HCT116 (cell line): ENCODE measurements at regions not wholly inside any gene's neighbourhood (a gene's known extent, or its start where the extent isn't known, plus 50 kb on each side); places are given as distances from the start of the nearest gene placed in this dataset.

ENCODE experiments used
- ATF3 ChIP-seq: IDR thresholded peaks from 2 replicates; pipeline ENCODE4 v1.6.1; 2012
- EGR1 ChIP-seq: IDR thresholded peaks from 2 replicates; pipeline ENCODE4 v1.6.1; 2012; ENCODE audit warnings: low read depth
- EZH2 ChIP-seq: fragments of 200-600 bp; sonication (generic); IDR thresholded peaks from 2 replicates; pipeline ENCODE4 v1.6.1; 2017; ENCODE audit warnings: antibody characterized with exemption, mixed run types
- EZH2phosphoT487 ChIP-seq: fragments of 200-600 bp; IDR thresholded peaks from 2 replicates; pipeline ENCODE4 v1.6.1; 2018; ENCODE audit warnings: antibody characterized with exemption, borderline replicate concordance
- POLR2A ChIP-seq: IDR thresholded peaks from 2 replicates; pipeline ENCODE4 v1.7.0; 2011; ENCODE audit warnings: borderline replicate concordance; ENCODE audit not compliant: insufficient read depth, insufficient read length; ENCODE audit errors: extremely low read depth
- POLR2AphosphoS5 ChIP-seq: IDR thresholded peaks from 2 replicates; pipeline ENCODE4 v1.6.1; 2011; ENCODE audit warnings: mild to moderate bottlenecking, low read depth, low read length, moderate library complexity
- RAD21 ChIP-seq: IDR thresholded peaks from 2 replicates; pipeline ENCODE4 v1.6.1; 2012; ENCODE audit warnings: low read depth, mild to moderate bottlenecking
- SP1 ChIP-seq: IDR thresholded peaks from 2 replicates; pipeline ENCODE4 v1.6.1; 2012; ENCODE audit warnings: low read depth
- YY1 ChIP-seq: IDR thresholded peaks from 2 replicates; pipeline ENCODE4 v1.6.1; 2011; ENCODE audit warnings: low read length, low read depth, moderate library complexity, mild to moderate bottlenecking; ENCODE audit not compliant: insufficient replicate concordance; ENCODE audit errors: extremely low read depth
- ZBTB33 ChIP-seq: IDR thresholded peaks from 2 replicates; pipeline ENCODE4 v1.6.1; 2011; ENCODE audit warnings: mild to moderate bottlenecking, low read length, moderate library complexity; ENCODE audit not compliant: insufficient replicate concordance; ENCODE audit errors: extremely low read depth
- ZFX ChIP-seq: fragments of 450-650 bp; IDR thresholded peaks from 2 replicates; pipeline ENCODE4 v1.6.1; 2017
- ZNF274 ChIP-seq: fragments of 200-500 bp; sonication (Bioruptor generic); IDR thresholded peaks from 2 replicates; pipeline ENCODE4 v1.6.1; 2014; ENCODE audit warnings: mild to moderate bottlenecking, low read depth, low read length, inconsistent platforms
- TF ChIP-seq, protein P1 (sequence below), 3 experiments: fragments of 200-600 bp in 1 of 3; sonication (generic) in 1 of 3; IDR thresholded peaks in 2 of 3; conservative IDR thresholded peaks in 1 of 3; 2 replicates each; pipeline ENCODE4 v1.5.1; 2012 to 2017; ENCODE audit warnings: low read depth in 2 of 3, low read length in 2 of 3, antibody characterized with exemption in 1 of 3, borderline replicate concordance in 1 of 3, control low read depth in 1 of 3, mild to moderate bottlenecking in 1 of 3, mixed read lengths in 1 of 3, mixed run types in 1 of 3, moderate library complexity in 1 of 3; ENCODE audit not compliant: insufficient read depth in 1 of 3

GRCh38 chr3:6781092-6781491 lies 79.8 kb upstream of the GRM7 start:
- TF ChIP-seq POLR2AphosphoS5: no peak
- TF ChIP-seq EZH2: no peak
- TF ChIP-seq, protein P1, sequence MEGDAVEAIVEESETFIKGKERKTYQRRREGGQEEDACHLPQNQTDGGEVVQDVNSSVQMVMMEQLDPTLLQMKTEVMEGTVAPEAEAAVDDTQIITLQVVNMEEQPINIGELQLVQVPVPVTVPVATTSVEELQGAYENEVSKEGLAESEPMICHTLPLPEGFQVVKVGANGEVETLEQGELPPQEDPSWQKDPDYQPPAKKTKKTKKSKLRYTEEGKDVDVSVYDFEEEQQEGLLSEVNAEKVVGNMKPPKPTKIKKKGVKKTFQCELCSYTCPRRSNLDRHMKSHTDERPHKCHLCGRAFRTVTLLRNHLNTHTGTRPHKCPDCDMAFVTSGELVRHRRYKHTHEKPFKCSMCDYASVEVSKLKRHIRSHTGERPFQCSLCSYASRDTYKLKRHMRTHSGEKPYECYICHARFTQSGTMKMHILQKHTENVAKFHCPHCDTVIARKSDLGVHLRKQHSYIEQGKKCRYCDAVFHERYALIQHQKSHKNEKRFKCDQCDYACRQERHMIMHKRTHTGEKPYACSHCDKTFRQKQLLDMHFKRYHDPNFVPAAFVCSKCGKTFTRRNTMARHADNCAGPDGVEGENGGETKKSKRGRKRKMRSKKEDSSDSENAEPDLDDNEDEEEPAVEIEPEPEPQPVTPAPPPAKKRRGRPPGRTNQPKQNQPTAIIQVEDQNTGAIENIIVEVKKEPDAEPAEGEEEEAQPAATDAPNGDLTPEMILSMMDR (IDR thresholded peaks at IDR 0.05 in 2 of 3, conservative IDR thresholded peaks at IDR 0.05 in 1 of 3; ENCODE audit: borderline replicate concordance in 1 of 3, insufficient read depth in 1 of 3, low read depth in 2 of 3, low read length in 2 of 3): no peak
- no peak for TF ChIP-seq POLR2A
- no peak for TF ChIP-seq ATF3
- no peak for TF ChIP-seq ZBTB33
- no peak for TF ChIP-seq RAD21
- no peak for TF ChIP-seq ZNF274
- no peak for TF ChIP-seq YY1
- TF ChIP-seq ZFX: no peak
- TF ChIP-seq EGR1: no peak
- TF ChIP-seq EZH2phosphoT487: no peak
- TF ChIP-seq SP1: no peak
